CD4-positive, alpha-beta T cell (primary cell): ENCODE measurements at regions not wholly inside any gene's neighbourhood (a gene's known extent, or its start where the extent isn't known, plus 50 kb on each side); places are given as distances from the start of the nearest gene placed in this dataset.

Source experiments
- ATAC-seq: fragments of 200-7000 bp; cut with Tn5 transposase; one replicate; pipeline ENCODE4 v1.10.0; 2022; ENCODE audit warnings: mild to moderate bottlenecking; ENCODE audit not compliant: poor library complexity
- CTCF ChIA-PET: fragments of 350-600 bp; sonication (Branson Sonifier 250); formaldehyde crosslinking; loops from one replicate; lab custom pipeline; 2021; ENCODE audit warnings: antibody characterized with exemption, inconsistent platforms; lab: Charles Lee
- POLR2A ChIA-PET: fragments of 350-600 bp; sonication (Branson Sonifier 250); formaldehyde crosslinking; loops from one replicate; lab custom pipeline; 2021; ENCODE audit warnings: antibody characterized with exemption, inconsistent platforms; lab: Charles Lee
- DNase-seq, 14 experiments: peaks; one replicate each; pipeline ENCODE4 v3.0.0-alpha.2; 2013 to 2020; ENCODE audit warnings: mixed read lengths in 2 of 14
- H3K27ac ChIP-seq, 2 donors: one replicate each; pipeline versions ENCODE4 v1.5.1 to v1.7.0; 2013; ENCODE audit warnings: low read length in 2 of 2, low read depth in 1 of 2, mild to moderate bottlenecking in 1 of 2
- H3K27me3 ChIP-seq, 2 experiments: 1 replicate in 1 of 2; 2 replicates in 1 of 2; pipeline versions ENCODE4 v1.6.1 to v1.7.0; 2013; ENCODE audit warnings: low read length in 2 of 2, control low read depth in 1 of 2, mild to moderate bottlenecking in 1 of 2, moderate library complexity in 1 of 2; ENCODE audit not compliant: insufficient read depth in 2 of 2, control insufficient read depth in 1 of 2
- H3K36me3 ChIP-seq: one replicate; pipeline ENCODE4 v1.6.1; 2013; ENCODE audit warnings: low read length, control low read depth; ENCODE audit not compliant: insufficient read depth
- H3K4me1 ChIP-seq: one replicate; pipeline ENCODE4 v1.6.1; 2013; ENCODE audit warnings: low read length, control low read depth; ENCODE audit not compliant: insufficient read depth
- H3K4me3 ChIP-seq: one replicate; pipeline ENCODE4 v1.5.1; 2013; ENCODE audit warnings: mild to moderate bottlenecking, low read length, moderate library complexity
- H3K9me3 ChIP-seq, 2 experiments: 1 replicate in 1 of 2; 2 replicates in 1 of 2; pipeline versions ENCODE4 v1.6.1 to v1.7.0; 2013; ENCODE audit warnings: low read length in 2 of 2, mild to moderate bottlenecking in 2 of 2, control low read depth in 1 of 2, moderate library complexity in 1 of 2; ENCODE audit not compliant: control insufficient read depth in 1 of 2, insufficient read depth in 1 of 2
- H3K27ac Mint-ChIP-seq: one replicate; pipeline ENCODE4 v1.8.0; 2020; ENCODE audit warnings: mixed read lengths
- H3K27me3 Mint-ChIP-seq: one replicate; pipeline ENCODE4 v1.8.0; 2021; ENCODE audit warnings: mixed read lengths
- H3K36me3 Mint-ChIP-seq: one replicate; pipeline ENCODE4 v1.8.0; 2021; ENCODE audit warnings: low read depth, mixed read lengths
- H3K4me1 Mint-ChIP-seq: one replicate; pipeline ENCODE4 v1.8.0; 2021; ENCODE audit warnings: low read depth, mixed read lengths
- H3K4me3 Mint-ChIP-seq: one replicate; pipeline ENCODE4 v1.8.0; 2020; ENCODE audit warnings: mild to moderate bottlenecking, mixed read lengths
- H3K9me3 Mint-ChIP-seq: one replicate; pipeline ENCODE4 v1.8.0; 2020; ENCODE audit warnings: mixed read lengths
- CTCF ChIP-seq: fragments of 200-600 bp; IDR thresholded peaks from one replicate; pipeline ENCODE4 v1.8.0; 2022; ENCODE audit warnings: antibody characterized with exemption, mild to moderate bottlenecking
- intact Hi-C, 2 experiments: fragments of 100-400 bp; cut with DNase I in 1 of 2; cut with micrococcal nuclease in 1 of 2; formaldehyde crosslinking; loops; one replicate each; pipeline versions ENCODE4 v1.15.1 to v1.9.0; 2023 to 2025; cut with DNase I, micrococcal nuclease

GRCh38 chr16:74218871-74219270 lies 77.7 kb upstream of the PSMD7 start:
- H3K4me3 ChIP-seq = no peak overlapping the region
- no peak overlapping the region for H3K27ac Mint-ChIP-seq
- no peak overlapping the region for H3K4me3 Mint-ChIP-seq
- H3K4me1 ChIP-seq = no peaks in the 10 kb centered on the region
- CTCF ChIA-PET = no interaction called here
- POLR2A ChIA-PET = no interaction called here
- peaks cover 2% of the 10 kb centered on the region for H3K27me3 Mint-ChIP-seq
- intact Hi-C loops = no loop called here
- H3K36me3 Mint-ChIP-seq = no peaks in the 10 kb centered on the region
- H3K27me3 ChIP-seq = no peaks in the 10 kb centered on the region
- no peak for TF ChIP-seq CTCF
- ATAC-seq = no peak
- no peak overlapping the region for H3K27ac ChIP-seq
- H3K36me3 ChIP-seq = no peaks in the 10 kb centered on the region
- no peak for DNase-seq
- H3K9me3 Mint-ChIP-seq = no peaks in the 10 kb centered on the region
- H3K9me3 ChIP-seq = no peaks in the 10 kb centered on the region
- no peaks in the 10 kb centered on the region for H3K4me1 Mint-ChIP-seq

- no peak overlapping the region for H3K4me3 ChIP-seq
- ATAC-seq (no peak), DNase-seq (no peak)
- no peaks in the 10 kb centered on the region for H3K36me3 ChIP-seq
- ChIA-PET CTCF (no interaction called here), POLR2A (no interaction called here)
- no peak overlapping the region for H3K27ac Mint-ChIP-seq
- no peaks in the 10 kb centered on the region for H3K9me3 Mint-ChIP-seq
- H3K27me3 ChIP-seq = no peaks in the 10 kb centered on the region
- H3K9me3 ChIP-seq = no peaks in the 10 kb centered on the region
- H3K4me3 Mint-ChIP-seq = no peak overlapping the region
- intact Hi-C loops = no loop called here
- no peaks in the 10 kb centered on the region for H3K36me3 Mint-ChIP-seq
- no peak overlapping the region for H3K27ac ChIP-seq
- no peaks in the 10 kb centered on the region for H3K4me1 Mint-ChIP-seq
- peaks cover 9% of the 10 kb centered on the region for H3K27me3 Mint-ChIP-seq
- H3K4me1 ChIP-seq = no peaks in the 10 kb centered on the region
- no peak for TF ChIP-seq CTCF
Observed at GRCh38 chr16:74216319-74216718, 80.3 kb upstream of the PSMD7 start.

GRCh38 chr16:74215249-74215648 lies 81.4 kb upstream of the PSMD7 start:
- Histone ChIP-seq H3K9me3 (no peaks in the 10 kb centered on the region), H3K27ac (no peak overlapping the region), H3K4me3 (no peak overlapping the region), H3K27me3 (no peaks in the 10 kb centered on the region), H3K36me3 (no peaks in the 10 kb centered on the region), H3K4me1 (no peaks in the 10 kb centered on the region)
- Mint-ChIP-seq H3K4me1 (no peaks in the 10 kb centered on the region), H3K27me3 (peaks cover 9% of the 10 kb centered on the region), H3K27ac (no peak overlapping the region), H3K9me3 (no peaks in the 10 kb centered on the region), H3K36me3 (no peaks in the 10 kb centered on the region), H3K4me3 (no peak overlapping the region)
- CTCF ChIA-PET = no interaction called here
- TF ChIP-seq CTCF = no peak
- DNase-seq = no peak
- no peak for ATAC-seq
- intact Hi-C loops = no loop called here
- POLR2A ChIA-PET = no interaction called here
